GM23338 (cell line): ENCODE measurements at regions not wholly inside any gene's neighbourhood (a gene's known extent, or its start where the extent isn't known, plus 50 kb on each side); places are given as distances from the start of the nearest gene placed in this dataset.

Experiments
- ATAC-seq: fragments of 200-7000 bp; cut with Tn5 transposase; 3 replicates; pipeline ENCODE4 v1.9.1; 2020
- DNase-seq: peaks from one replicate; pipeline ENCODE4 v3.0.0-alpha.2; 2015; ENCODE audit warnings: low spot score
- H2AFZ ChIP-seq: fragments of 200-600 bp; sonication (generic); 2 replicates; pipeline ENCODE4 v1.8.0; 2016; ENCODE audit warnings: antibody characterized with exemption, mild to moderate bottlenecking, moderate library complexity
- H3F3A ChIP-seq: fragments of 200-600 bp; sonication (generic); replicated peaks from 2 replicates; pipeline ENCODE4 v1.8.0; 2017; ENCODE audit warnings: antibody characterized with exemption, mixed run types, low read depth
- H3K27ac ChIP-seq: fragments of 200-600 bp; sonication (generic); 2 replicates; pipeline ENCODE4 v1.6.1; 2016; ENCODE audit warnings: low read depth
- H3K27me3 ChIP-seq: fragments of 200-600 bp; sonication (generic); 2 replicates; pipeline ENCODE4 v1.8.0; 2016; ENCODE audit warnings: mild to moderate bottlenecking, mixed run types, moderate library complexity; ENCODE audit not compliant: insufficient read depth
- H3K36me3 ChIP-seq: fragments of 200-600 bp; sonication (generic); 2 replicates; pipeline ENCODE4 v1.8.0; 2016; ENCODE audit warnings: mild to moderate bottlenecking; ENCODE audit not compliant: insufficient read depth
- H3K4me1 ChIP-seq: fragments of 200-600 bp; sonication (generic); 2 replicates; pipeline ENCODE4 v1.8.0; 2016; ENCODE audit warnings: mild to moderate bottlenecking, moderate library complexity; ENCODE audit not compliant: insufficient read depth
- H3K4me2 ChIP-seq: fragments of 200-600 bp; sonication (generic); 2 replicates; pipeline ENCODE4 v1.7.1; 2017; ENCODE audit warnings: mixed run types
- H3K4me3 ChIP-seq: fragments of 200-600 bp; sonication (generic); 2 replicates; pipeline ENCODE4 v1.6.1; 2016; ENCODE audit warnings: mixed run types
- H3K79me2 ChIP-seq: fragments of 200-600 bp; sonication (generic); replicated peaks from 2 replicates; pipeline ENCODE4 v1.8.0; 2017; ENCODE audit warnings: mild to moderate bottlenecking; ENCODE audit not compliant: insufficient read depth
- H3K9me2 ChIP-seq: fragments of 200-600 bp; sonication (generic); 2 replicates; pipeline ENCODE4 v1.8.0; 2017; ENCODE audit not compliant: insufficient read depth
- H4K20me1 ChIP-seq: fragments of 200-600 bp; sonication (generic); replicated peaks from 2 replicates; pipeline ENCODE4 v1.8.0; 2017; ENCODE audit warnings: mild to moderate bottlenecking; ENCODE audit not compliant: insufficient read depth
- H3K27ac Mint-ChIP-seq: 2 replicates; pipeline ENCODE4 v1.8.0; 2020; ENCODE audit warnings: inconsistent platforms, mild to moderate bottlenecking, moderate library complexity, mixed read lengths
- H3K27me3 Mint-ChIP-seq: 3 replicates; pipeline ENCODE4 v1.8.0; 2022; ENCODE audit warnings: low read depth, mild to moderate bottlenecking, moderate library complexity, mixed read lengths, inconsistent platforms; ENCODE audit not compliant: insufficient read depth, poor library complexity
- H3K36me3 Mint-ChIP-seq: 3 replicates; pipeline ENCODE4 v1.8.0; 2021; ENCODE audit warnings: low read depth, mild to moderate bottlenecking, inconsistent platforms, moderate library complexity, mixed read lengths
- H3K4me1 Mint-ChIP-seq: 3 replicates; pipeline ENCODE4 v1.8.0; 2020; ENCODE audit warnings: mild to moderate bottlenecking, inconsistent platforms, mixed read lengths
- H3K4me3 Mint-ChIP-seq: 3 replicates; pipeline ENCODE4 v1.8.0; 2021; ENCODE audit warnings: moderate library complexity, mild to moderate bottlenecking, inconsistent platforms, mixed read lengths
- H3K9me3 Mint-ChIP-seq: 3 replicates; pipeline ENCODE4 v1.8.0; 2020; ENCODE audit warnings: moderate library complexity, mild to moderate bottlenecking, inconsistent platforms, mixed read lengths
- CREB1 ChIP-seq: fragments of 250-450 bp; sonication (Bioruptor Pico); IDR thresholded peaks from 2 replicates; pipeline ENCODE4 v1.5.0; 2020; ENCODE audit warnings: low read depth, mild to moderate bottlenecking, moderate library complexity
- EZH2 ChIP-seq: fragments of 200-600 bp; sonication (generic); IDR thresholded peaks from one replicate; pipeline ENCODE4 v1.8.0; 2017; ENCODE audit warnings: antibody characterized with exemption, mild to moderate bottlenecking, low read depth; ENCODE audit not compliant: unreplicated experiment
- EZH2phosphoT487 ChIP-seq: fragments of 200-600 bp; sonication (generic); IDR thresholded peaks from one replicate; pipeline ENCODE4 v1.8.1; 2018; ENCODE audit warnings: antibody characterized with exemption; ENCODE audit not compliant: unreplicated experiment
- JUNB ChIP-seq: IDR thresholded peaks from one replicate; pipeline ENCODE4 v1.6.1; 2016; ENCODE audit warnings: antibody characterized with exemption; ENCODE audit not compliant: unreplicated experiment
- NANOG ChIP-seq: IDR thresholded peaks from 2 replicates; pipeline ENCODE4 v1.6.1; 2016; ENCODE audit warnings: antibody characterized with exemption, borderline replicate concordance
- POLR2AphosphoS5 ChIP-seq: IDR thresholded peaks from 2 replicates; pipeline ENCODE4 v1.6.1; 2016; ENCODE audit warnings: antibody characterized with exemption, low read depth
- STAT1 ChIP-seq: IDR thresholded peaks from one replicate; pipeline ENCODE4 v1.6.1; 2016; ENCODE audit warnings: antibody characterized with exemption; ENCODE audit not compliant: unreplicated experiment
- ZNF114 ChIP-seq: fragments of 250-450 bp; sonication (Bioruptor Pico); IDR thresholded peaks from 2 replicates; pipeline ENCODE4 v1.5.0; 2020; ENCODE audit warnings: mild to moderate bottlenecking, moderate library complexity
- ZNF331 ChIP-seq: fragments of 250-450 bp; sonication (Bioruptor Pico); IDR thresholded peaks from 2 replicates; pipeline ENCODE4 v1.5.0; 2020; ENCODE audit warnings: low read depth, mild to moderate bottlenecking, moderate library complexity
- TF ChIP-seq, protein P1 (sequence below): IDR thresholded peaks from one replicate; pipeline ENCODE4 v1.6.1; 2018; ENCODE audit warnings: antibody characterized with exemption; ENCODE audit not compliant: unreplicated experiment
- TF ChIP-seq, protein P2 (sequence below): IDR thresholded peaks from 2 replicates; pipeline ENCODE4 v1.6.1; 2016; ENCODE audit warnings: antibody characterized with exemption
- TF ChIP-seq, protein P3 (sequence below): fragments of 250-450 bp; sonication (Bioruptor Pico); IDR thresholded peaks from 2 replicates; pipeline ENCODE4 v1.5.0; 2020; ENCODE audit warnings: mild to moderate bottlenecking, moderate library complexity
- TF ChIP-seq, protein P4 (sequence below), 2 experiments: fragments of 200-600 bp in 1 of 2; sonication (generic) in 1 of 2; conservative IDR thresholded peaks; 2 replicates each; pipeline versions ENCODE4 v1.5.1 to v1.6.1; 2016 to 2017; ENCODE audit warnings: antibody characterized with exemption in 2 of 2, low read depth in 2 of 2, mild to moderate bottlenecking in 2 of 2, moderate library complexity in 1 of 2

DNA sequence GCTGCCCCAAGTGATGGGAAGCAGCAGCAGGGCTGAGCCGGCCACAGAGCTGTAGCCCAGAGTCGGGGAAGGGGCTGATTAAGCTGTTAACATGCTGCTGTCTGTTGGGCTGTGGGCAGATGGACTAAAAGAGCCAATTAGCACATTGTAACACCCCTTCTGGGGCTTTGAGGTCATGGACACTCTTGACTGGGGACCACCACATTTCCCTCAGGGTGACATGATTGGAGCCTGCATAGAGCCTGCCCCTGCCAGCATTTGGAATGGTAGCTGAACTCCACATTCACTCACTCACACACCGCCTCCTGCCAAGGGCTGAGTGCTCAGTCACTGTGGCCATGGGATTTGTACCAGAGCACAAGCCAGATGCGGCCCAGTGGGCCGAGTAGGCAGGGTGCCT, 646.9 kb downstream of the FAT4 start:
- no peak overlapping the region for H3K27ac ChIP-seq

More for the DNA sequence above, 646.9 kb downstream of the FAT4 start:
- no peak overlapping the region for H2AFZ ChIP-seq
- H3K79me2 ChIP-seq: no peaks in the 10 kb centered on the region
- no peaks in the 10 kb centered on the region for H3K4me1 ChIP-seq
- H3K9me2 ChIP-seq: no peaks in the 10 kb centered on the region
- TF ChIP-seq STAT1 (no peak), CREB1 (CRISPR knock-in tag) (no peak), EZH2 (no peak), JUNB (no peak), NANOG (no peak), ZNF114 (CRISPR knock-in tag) (no peak), EZH2phosphoT487 (no peak), POLR2AphosphoS5 (no peak), ZNF331 (CRISPR knock-in tag) (no peak)
- TF ChIP-seq, protein P1, sequence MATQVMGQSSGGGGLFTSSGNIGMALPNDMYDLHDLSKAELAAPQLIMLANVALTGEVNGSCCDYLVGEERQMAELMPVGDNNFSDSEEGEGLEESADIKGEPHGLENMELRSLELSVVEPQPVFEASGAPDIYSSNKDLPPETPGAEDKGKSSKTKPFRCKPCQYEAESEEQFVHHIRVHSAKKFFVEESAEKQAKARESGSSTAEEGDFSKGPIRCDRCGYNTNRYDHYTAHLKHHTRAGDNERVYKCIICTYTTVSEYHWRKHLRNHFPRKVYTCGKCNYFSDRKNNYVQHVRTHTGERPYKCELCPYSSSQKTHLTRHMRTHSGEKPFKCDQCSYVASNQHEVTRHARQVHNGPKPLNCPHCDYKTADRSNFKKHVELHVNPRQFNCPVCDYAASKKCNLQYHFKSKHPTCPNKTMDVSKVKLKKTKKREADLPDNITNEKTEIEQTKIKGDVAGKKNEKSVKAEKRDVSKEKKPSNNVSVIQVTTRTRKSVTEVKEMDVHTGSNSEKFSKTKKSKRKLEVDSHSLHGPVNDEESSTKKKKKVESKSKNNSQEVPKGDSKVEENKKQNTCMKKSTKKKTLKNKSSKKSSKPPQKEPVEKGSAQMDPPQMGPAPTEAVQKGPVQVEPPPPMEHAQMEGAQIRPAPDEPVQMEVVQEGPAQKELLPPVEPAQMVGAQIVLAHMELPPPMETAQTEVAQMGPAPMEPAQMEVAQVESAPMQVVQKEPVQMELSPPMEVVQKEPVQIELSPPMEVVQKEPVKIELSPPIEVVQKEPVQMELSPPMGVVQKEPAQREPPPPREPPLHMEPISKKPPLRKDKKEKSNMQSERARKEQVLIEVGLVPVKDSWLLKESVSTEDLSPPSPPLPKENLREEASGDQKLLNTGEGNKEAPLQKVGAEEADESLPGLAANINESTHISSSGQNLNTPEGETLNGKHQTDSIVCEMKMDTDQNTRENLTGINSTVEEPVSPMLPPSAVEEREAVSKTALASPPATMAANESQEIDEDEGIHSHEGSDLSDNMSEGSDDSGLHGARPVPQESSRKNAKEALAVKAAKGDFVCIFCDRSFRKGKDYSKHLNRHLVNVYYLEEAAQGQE: no peak
- TF ChIP-seq, protein P2, sequence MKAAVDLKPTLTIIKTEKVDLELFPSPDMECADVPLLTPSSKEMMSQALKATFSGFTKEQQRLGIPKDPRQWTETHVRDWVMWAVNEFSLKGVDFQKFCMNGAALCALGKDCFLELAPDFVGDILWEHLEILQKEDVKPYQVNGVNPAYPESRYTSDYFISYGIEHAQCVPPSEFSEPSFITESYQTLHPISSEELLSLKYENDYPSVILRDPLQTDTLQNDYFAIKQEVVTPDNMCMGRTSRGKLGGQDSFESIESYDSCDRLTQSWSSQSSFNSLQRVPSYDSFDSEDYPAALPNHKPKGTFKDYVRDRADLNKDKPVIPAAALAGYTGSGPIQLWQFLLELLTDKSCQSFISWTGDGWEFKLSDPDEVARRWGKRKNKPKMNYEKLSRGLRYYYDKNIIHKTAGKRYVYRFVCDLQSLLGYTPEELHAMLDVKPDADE: no peak
- TF ChIP-seq, protein P3, sequence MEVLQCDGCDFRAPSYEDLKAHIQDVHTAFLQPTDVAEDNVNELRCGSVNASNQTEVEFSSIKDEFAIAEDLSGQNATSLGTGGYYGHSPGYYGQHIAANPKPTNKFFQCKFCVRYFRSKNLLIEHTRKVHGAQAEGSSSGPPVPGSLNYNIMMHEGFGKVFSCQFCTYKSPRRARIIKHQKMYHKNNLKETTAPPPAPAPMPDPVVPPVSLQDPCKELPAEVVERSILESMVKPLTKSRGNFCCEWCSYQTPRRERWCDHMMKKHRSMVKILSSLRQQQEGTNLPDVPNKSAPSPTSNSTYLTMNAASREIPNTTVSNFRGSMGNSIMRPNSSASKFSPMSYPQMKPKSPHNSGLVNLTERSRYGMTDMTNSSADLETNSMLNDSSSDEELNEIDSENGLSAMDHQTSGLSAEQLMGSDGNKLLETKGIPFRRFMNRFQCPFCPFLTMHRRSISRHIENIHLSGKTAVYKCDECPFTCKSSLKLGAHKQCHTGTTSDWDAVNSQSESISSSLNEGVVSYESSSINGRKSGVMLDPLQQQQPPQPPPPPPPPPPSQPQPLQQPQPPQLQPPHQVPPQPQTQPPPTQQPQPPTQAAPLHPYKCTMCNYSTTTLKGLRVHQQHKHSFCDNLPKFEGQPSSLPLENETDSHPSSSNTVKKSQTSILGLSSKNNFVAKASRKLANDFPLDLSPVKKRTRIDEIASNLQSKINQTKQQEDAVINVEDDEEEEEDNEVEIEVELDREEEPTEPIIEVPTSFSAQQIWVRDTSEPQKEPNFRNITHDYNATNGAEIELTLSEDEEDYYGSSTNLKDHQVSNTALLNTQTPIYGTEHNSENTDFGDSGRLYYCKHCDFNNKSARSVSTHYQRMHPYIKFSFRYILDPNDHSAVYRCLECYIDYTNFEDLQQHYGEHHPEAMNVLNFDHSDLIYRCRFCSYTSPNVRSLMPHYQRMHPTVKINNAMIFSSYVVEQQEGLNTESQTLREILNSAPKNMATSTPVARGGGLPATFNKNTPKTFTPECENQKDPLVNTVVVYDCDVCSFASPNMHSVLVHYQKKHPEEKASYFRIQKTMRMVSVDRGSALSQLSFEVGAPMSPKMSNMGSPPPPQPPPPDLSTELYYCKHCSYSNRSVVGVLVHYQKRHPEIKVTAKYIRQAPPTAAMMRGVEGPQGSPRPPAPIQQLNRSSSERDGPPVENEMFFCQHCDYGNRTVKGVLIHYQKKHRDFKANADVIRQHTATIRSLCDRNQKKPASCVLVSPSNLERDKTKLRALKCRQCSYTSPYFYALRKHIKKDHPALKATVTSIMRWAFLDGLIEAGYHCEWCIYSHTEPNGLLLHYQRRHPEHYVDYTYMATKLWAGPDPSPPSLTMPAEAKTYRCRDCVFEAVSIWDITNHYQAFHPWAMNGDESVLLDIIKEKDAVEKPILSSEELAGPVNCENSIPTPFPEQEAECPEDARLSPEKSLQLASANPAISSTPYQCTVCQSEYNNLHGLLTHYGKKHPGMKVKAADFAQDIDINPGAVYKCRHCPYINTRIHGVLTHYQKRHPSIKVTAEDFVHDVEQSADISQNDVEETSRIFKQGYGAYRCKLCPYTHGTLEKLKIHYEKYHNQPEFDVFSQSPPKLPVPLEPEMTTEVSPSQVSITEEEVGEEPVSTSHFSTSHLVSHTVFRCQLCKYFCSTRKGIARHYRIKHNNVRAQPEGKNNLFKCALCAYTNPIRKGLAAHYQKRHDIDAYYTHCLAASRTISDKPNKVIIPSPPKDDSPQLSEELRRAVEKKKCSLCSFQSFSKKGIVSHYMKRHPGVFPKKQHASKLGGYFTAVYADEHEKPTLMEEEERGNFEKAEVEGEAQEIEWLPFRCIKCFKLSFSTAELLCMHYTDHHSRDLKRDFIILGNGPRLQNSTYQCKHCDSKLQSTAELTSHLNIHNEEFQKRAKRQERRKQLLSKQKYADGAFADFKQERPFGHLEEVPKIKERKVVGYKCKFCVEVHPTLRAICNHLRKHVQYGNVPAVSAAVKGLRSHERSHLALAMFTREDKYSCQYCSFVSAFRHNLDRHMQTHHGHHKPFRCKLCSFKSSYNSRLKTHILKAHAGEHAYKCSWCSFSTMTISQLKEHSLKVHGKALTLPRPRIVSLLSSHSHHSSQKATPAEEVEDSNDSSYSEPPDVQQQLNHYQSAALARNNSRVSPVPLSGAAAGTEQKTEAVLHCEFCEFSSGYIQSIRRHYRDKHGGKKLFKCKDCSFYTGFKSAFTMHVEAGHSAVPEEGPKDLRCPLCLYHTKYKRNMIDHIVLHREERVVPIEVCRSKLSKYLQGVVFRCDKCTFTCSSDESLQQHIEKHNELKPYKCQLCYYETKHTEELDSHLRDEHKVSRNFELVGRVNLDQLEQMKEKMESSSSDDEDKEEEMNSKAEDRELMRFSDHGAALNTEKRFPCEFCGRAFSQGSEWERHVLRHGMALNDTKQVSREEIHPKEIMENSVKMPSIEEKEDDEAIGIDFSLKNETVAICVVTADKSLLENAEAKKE (CRISPR knock-in tag): no peak
- TF ChIP-seq, protein P4, sequence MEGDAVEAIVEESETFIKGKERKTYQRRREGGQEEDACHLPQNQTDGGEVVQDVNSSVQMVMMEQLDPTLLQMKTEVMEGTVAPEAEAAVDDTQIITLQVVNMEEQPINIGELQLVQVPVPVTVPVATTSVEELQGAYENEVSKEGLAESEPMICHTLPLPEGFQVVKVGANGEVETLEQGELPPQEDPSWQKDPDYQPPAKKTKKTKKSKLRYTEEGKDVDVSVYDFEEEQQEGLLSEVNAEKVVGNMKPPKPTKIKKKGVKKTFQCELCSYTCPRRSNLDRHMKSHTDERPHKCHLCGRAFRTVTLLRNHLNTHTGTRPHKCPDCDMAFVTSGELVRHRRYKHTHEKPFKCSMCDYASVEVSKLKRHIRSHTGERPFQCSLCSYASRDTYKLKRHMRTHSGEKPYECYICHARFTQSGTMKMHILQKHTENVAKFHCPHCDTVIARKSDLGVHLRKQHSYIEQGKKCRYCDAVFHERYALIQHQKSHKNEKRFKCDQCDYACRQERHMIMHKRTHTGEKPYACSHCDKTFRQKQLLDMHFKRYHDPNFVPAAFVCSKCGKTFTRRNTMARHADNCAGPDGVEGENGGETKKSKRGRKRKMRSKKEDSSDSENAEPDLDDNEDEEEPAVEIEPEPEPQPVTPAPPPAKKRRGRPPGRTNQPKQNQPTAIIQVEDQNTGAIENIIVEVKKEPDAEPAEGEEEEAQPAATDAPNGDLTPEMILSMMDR (conservative IDR thresholded peaks at IDR 0.05; ENCODE audit: low read depth in 2 of 2): no peak
- no peak overlapping the region for H3K27ac Mint-ChIP-seq
- H3K27me3 Mint-ChIP-seq: peaks cover 2% of the 10 kb centered on the region
- H3K36me3 Mint-ChIP-seq: peaks cover 7% of the 10 kb centered on the region; the same call in 2 of the 3 replicates
- no peaks in the 10 kb centered on the region for H4K20me1 ChIP-seq
- H3K4me2 ChIP-seq: no peak overlapping the region
- no peaks in the 10 kb centered on the region for H3K27me3 ChIP-seq
- no peaks in the 10 kb centered on the region for H3F3A ChIP-seq
- H3K36me3 ChIP-seq: no peaks in the 10 kb centered on the region
- H3K4me1 Mint-ChIP-seq: no peaks in the 10 kb centered on the region
- no peak for DNase-seq
- no peak overlapping the region for H3K4me3 ChIP-seq
- peaks cover 12% of the 10 kb centered on the region; the same call in 2 of the 3 replicates for H3K9me3 Mint-ChIP-seq
- ATAC-seq: no peak
- H3K4me3 Mint-ChIP-seq: no peak overlapping the region
